Middle frontal gyrus (tissue), 1 donor: ENCODE measurements at regions not wholly inside any gene's neighbourhood (a gene's known extent, or its start where the extent isn't known, plus 50 kb on each side); places are given as distances from the start of the nearest gene placed in this dataset.
"Not testable (repeated sequence)": the region's sequence is repeated elsewhere in the genome, so short reads cannot be mapped to it uniquely, and the experiment has no call there.

Experiments
- DNase-seq: peaks from one replicate; pipeline ENCODE4 v3.0.0-alpha.2; 2015; ENCODE audit warnings: low spot score; ENCODE audit errors: extremely low spot score

DNA sequence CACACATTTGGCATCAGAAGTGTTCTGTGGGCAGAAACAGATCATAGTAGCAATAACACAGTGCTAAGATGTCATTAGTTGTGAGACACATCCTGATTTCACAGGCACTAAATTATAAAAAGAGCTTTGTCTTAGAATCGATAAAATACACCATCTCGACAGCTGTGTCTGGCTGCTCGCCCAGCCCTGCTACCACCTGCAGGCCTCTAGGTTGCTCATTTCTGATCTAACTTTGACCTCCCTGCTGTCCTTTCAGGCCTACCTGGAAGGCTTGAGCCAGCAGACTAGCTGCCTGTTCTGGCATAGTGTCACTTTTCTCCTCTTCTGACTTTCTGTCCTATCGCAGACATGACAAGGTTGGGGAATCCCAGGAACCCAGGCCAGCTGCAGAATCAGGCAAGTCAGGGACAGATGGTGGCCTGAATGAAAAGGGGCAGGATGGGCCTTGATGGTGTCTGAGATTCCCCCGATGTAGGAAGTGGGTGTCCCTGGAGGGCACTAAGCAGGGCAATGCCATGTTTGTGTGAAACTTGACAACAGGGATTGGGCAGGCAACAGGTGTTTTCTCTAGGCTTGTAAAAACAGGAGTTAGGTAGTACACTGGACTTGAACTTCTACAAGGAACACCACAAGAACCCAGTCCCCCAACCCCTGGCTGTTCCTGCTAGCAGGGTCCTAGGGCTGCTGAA, 66.6 kb upstream of the RHOU start:
- DNase-seq = no peak

DNA sequence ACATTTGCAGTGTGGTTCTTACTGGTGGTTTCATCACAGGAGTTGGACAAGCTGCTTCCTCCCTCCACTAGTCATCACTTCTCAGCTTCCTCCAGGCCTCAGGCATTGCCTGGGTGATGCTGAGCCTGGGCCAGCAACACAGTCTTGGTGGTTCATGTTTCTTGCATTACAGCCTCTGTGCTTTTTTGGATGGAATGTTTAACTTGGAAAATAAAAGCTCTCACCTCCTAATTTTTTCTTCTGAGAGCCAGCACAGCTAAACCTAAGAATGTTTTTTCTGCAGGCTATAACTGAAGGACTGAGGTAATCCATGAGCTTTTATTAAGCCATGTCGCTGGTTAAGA, 66.1 kb upstream of the RHOU start:
- no peak for DNase-seq

DNA sequence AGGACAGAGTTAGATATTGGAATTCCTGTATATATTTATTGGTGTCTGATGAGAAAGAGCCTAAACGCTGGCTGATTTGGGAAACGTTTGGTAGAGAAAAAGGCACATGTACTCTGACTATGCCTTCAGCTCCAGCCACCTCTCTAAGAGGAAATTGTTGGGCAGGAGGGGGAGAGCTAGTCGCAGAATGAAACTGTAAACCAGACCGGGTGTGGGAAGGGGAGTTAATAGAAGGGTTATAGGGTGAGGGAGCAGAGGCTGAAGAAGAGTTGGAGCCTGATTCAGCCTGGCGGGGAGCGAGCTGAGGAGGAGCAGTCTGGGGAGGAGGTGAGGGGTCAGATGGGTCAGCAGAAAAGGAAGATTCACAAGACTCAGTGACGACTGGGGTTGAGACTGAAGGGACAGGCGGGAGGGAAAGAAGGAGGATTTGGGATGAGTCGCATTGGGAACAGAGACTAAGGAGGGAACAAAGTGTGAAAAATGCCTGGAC, 54.2 kb upstream of the RHOU start:
- not testable (repeated sequence) for DNase-seq

GRCh38 chr1:228683428-228683827, 51.9 kb upstream of the RHOU start:
- no peak for DNase-seq

DNA sequence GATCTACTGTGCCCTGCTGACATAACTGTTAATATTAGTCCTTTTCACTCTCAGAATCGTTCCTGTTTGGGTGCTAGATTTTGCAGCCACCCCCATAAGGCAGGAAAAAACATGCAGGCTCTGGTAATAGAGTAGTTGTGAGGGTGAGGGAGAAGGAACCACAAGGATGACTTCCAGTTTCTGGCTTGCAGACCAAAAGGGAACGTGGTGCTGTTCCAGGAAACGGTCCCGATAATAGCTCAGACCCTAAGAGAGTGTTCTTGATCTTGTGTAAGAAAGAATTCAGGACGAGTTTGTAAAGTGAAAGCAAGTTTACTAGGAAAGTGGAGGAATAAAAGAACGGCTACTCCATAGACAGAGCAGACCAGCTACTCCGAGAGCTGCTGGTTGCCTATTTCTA, 50.7 kb upstream of the RHOU start:
- no peak for DNase-seq

DNA sequence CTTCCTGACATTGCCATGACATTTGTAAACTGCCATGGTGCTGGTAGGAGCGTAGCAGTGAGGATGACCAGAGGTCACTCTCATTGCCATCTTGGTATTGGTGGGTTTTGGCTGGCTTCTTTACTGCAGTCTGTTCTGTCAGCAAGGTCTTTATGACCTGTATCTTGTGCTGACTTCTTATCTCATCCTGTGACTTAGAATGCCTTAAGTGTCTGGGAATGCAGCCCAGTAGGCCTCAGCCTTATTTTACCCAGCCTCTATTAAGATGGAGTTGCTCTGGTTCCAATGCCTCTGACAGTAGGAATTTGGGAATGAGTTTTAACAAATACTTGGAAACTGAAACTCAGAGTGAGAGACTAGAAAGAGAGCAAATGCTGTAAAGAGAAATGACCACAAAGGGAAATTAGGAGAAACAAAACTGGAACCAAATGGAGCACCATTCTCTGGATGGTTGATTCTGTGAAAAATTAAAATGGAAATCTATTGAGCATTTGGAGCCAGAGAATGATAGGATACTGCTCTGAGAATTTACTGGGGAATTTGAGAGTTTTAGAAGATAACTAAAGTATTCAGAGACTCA, 50.1 kb upstream of the RHOU start:
- DNase-seq = no peak
